ENCODE measurements at regions not wholly inside any gene's neighbourhood (a gene's known extent, or its start where the extent isn't known, plus 50 kb on each side); places are given as distances from the start of the nearest gene placed in this dataset.
A peak's percentile ranks its signal among the peaks of the same experiment; 100 is the strongest.

- Histone ChIP-seq H3K9ac (ENCODE audit: low read length) (no peak overlapping the region), H4K20me1 (ENCODE audit: insufficient read depth, low read length) (no peaks in the 10 kb centered on the region), H3K36me3 (replicated peaks; ENCODE audit: low read depth, low read length) (no peaks in the 10 kb centered on the region), H3K79me2 (ENCODE audit: low read length) (no peaks in the 10 kb centered on the region), H3K4me3 (ENCODE audit: low read length) (no peak overlapping the region), H3K9me3 (ENCODE audit: insufficient read depth, low read length) (no peaks in the 10 kb centered on the region), H3K27ac (ENCODE audit: low read length) (no peak overlapping the region), H3K4me2 (ENCODE audit: low read length) (no peak overlapping the region), H2AFZ (ENCODE audit: low read depth, low read length) (no peak overlapping the region), H3K4me1 (ENCODE audit: low read length) (peaks cover 4% of the 10 kb centered on the region), H3K27me3 (ENCODE audit: low read depth, low read length) (no peaks in the 10 kb centered on the region)
- TF ChIP-seq EZH2phosphoT487 (IDR thresholded peaks at IDR 0.05; ENCODE audit: low read depth) (no peak), CTCF (IDR thresholded peaks at IDR 0.05; ENCODE audit: low read depth, low read length) (no peak)
These were observed 67.9 kb upstream of the BMP5 start for GRCh38 chr6:55943329-55943728.

GRCh38 chr6:55941702-55942101 is 66.3 kb upstream of the BMP5 start:
- Histone ChIP-seq H3K27me3 (ENCODE audit: low read depth, low read length) (no peaks in the 10 kb centered on the region), H3K9me3 (ENCODE audit: insufficient read depth, low read length) (no peaks in the 10 kb centered on the region), H2AFZ (ENCODE audit: low read depth, low read length) (peak overlapping the region; percentile 63; the same call in 1 of the 2 replicates), H3K4me2 (ENCODE audit: low read length) (peak overlapping the region; percentile 42), H3K4me1 (ENCODE audit: low read length) (peaks cover 4% of the 10 kb centered on the region), H3K36me3 (replicated peaks; ENCODE audit: low read depth, low read length) (no peaks in the 10 kb centered on the region), H3K79me2 (ENCODE audit: low read length) (no peaks in the 10 kb centered on the region), H3K4me3 (ENCODE audit: low read length) (peak overlapping the region; percentile 21), H3K9ac (ENCODE audit: low read length) (no peak overlapping the region), H3K27ac (ENCODE audit: low read length) (no peak overlapping the region), H4K20me1 (ENCODE audit: insufficient read depth, low read length) (no peaks in the 10 kb centered on the region)
- TF ChIP-seq CTCF (IDR thresholded peaks at IDR 0.05; ENCODE audit: low read depth, low read length) (peak; percentile 58), EZH2phosphoT487 (IDR thresholded peaks at IDR 0.05; ENCODE audit: low read depth) (no peak)

- Histone ChIP-seq H3K36me3 (replicated peaks; ENCODE audit: low read depth, low read length) (no peaks in the 10 kb centered on the region), H3K4me1 (ENCODE audit: low read length) (peaks cover 4% of the 10 kb centered on the region), H3K9me3 (ENCODE audit: insufficient read depth, low read length) (no peaks in the 10 kb centered on the region), H3K9ac (ENCODE audit: low read length) (no peak overlapping the region), H3K27ac (ENCODE audit: low read length) (no peak overlapping the region), H4K20me1 (ENCODE audit: insufficient read depth, low read length) (no peaks in the 10 kb centered on the region), H3K4me2 (ENCODE audit: low read length) (no peak overlapping the region), H3K79me2 (ENCODE audit: low read length) (no peaks in the 10 kb centered on the region), H3K27me3 (ENCODE audit: low read depth, low read length) (no peaks in the 10 kb centered on the region), H3K4me3 (ENCODE audit: low read length) (no peak overlapping the region), H2AFZ (ENCODE audit: low read depth, low read length) (no peak overlapping the region)
- no peak for TF ChIP-seq CTCF (IDR thresholded peaks at IDR 0.05; ENCODE audit: low read depth, low read length)
- no peak for TF ChIP-seq EZH2phosphoT487 (IDR thresholded peaks at IDR 0.05; ENCODE audit: low read depth)
These were observed 62.7 kb upstream of the BMP5 start for GRCh38 chr6:55937951-55938690.

- H2AFZ ChIP-seq (ENCODE audit: low read depth, low read length): no peak overlapping the region
- no peak overlapping the region for H3K27ac ChIP-seq (ENCODE audit: low read length)
- H4K20me1 ChIP-seq (ENCODE audit: insufficient read depth, low read length): no peaks in the 10 kb centered on the region
- no peak for TF ChIP-seq CTCF (IDR thresholded peaks at IDR 0.05; ENCODE audit: low read depth, low read length)
- no peak for TF ChIP-seq EZH2phosphoT487 (IDR thresholded peaks at IDR 0.05; ENCODE audit: low read depth)
- H3K27me3 ChIP-seq (ENCODE audit: low read depth, low read length): no peaks in the 10 kb centered on the region
- H3K9ac ChIP-seq (ENCODE audit: low read length): no peak overlapping the region
- no peak overlapping the region for H3K4me3 ChIP-seq (ENCODE audit: low read length)
- H3K4me1 ChIP-seq (ENCODE audit: low read length): peaks cover 4% of the 10 kb centered on the region
- no peaks in the 10 kb centered on the region for H3K36me3 ChIP-seq (replicated peaks; ENCODE audit: low read depth, low read length)
- no peaks in the 10 kb centered on the region for H3K79me2 ChIP-seq (ENCODE audit: low read length)
- H3K4me2 ChIP-seq (ENCODE audit: low read length): no peak overlapping the region
- H3K9me3 ChIP-seq (ENCODE audit: insufficient read depth, low read length): no peaks in the 10 kb centered on the region
These were observed 62.0 kb upstream of the BMP5 start for GRCh38 chr6:55937261-55937947.

All from OCI-LY3 (cell line).